HG03460 (cell line): ENCODE measurements at regions not wholly inside any gene's neighbourhood (a gene's known extent, or its start where the extent isn't known, plus 50 kb on each side); places are given as distances from the start of the nearest gene placed in this dataset.
"Not testable (repeated sequence)": the region's sequence is repeated elsewhere in the genome, so short reads cannot be mapped to it uniquely, and the experiment has no call there.

Source experiments
- ATAC-seq: cut with Tn5 transposase; IDR thresholded peaks from one replicate; pipeline ENCODE4 v1.9.1; 2021; ENCODE audit not compliant: unreplicated experiment

DNA sequence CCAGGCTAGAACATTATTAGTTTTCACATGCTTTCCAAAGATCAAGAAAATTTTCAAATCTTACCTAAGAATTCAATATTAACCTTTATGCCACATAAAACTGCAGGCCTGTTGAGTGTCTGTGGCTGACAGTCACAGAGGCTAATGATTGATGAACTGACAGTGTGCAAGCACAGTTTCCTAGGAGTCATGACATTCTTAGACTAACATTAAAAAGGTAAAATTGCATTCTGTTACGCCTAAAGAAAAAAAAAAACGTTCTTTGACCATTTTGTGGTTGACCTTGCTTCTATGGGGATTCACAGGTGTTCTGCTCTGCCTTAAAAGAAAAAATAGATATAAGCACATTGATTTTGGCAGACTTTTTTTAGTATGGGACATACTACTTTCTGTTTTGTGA, 1776.2 kb downstream of the PCDH9 start:
- ATAC-seq = no peak

DNA sequence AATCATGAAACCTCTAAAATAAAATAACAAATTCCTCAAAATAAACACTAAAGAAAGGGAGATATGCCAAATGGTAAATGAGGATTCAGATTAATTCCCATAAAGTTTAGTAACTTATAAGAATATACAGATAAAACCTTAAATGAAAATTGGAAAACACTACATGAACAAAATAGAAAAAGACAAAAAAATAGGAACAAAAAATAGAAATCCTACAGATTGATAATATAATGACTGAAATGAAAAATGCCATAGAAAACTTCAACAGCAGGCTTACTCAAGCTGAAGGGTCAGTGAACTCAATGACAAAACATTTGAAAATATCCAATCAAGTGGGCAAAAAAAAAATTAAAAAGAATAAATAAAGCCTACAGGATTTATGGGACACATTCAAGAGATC, 1784.8 kb downstream of the PCDH9 start:
- ATAC-seq = no peak

DNA sequence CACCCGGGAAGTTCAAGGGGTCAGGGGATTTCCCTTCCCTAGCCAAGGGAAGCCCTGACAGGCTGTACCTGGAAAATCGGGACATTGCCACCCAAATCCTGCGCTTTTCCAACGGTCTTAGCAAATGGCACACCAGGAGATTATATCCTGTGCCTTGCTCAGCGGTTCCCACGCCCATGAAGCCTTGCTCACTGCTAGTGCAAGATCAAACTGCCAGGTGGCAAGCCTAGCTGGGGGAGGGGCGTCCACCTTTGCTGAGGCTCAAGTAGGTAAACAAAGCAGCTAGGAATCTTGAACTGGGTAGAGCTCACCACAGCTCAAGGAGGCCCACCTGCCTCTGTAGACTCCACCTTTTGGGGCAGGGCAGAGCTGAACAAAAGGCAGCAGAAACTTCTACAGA, 1794.5 kb downstream of the PCDH9 start:
- no peak for ATAC-seq

DNA sequence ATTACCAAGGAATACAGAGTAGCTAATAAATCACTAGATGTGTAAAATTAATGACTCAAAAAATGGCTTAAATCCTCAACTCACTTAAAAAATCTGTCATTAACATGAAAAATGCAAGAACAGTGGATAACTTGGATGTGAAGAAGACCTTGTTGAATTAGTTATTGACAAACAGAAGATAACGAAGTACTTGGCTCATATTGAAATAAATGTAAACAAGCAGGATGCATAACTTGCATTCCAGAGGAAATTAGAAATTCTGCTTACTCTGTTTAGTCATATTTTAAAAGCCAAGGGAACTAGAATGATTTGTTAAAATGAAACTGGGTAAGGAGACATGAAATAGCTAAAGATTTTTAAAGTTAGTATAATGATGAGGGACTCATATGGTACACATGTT, 1812.2 kb downstream of the PCDH9 start:
- ATAC-seq = no peak

DNA sequence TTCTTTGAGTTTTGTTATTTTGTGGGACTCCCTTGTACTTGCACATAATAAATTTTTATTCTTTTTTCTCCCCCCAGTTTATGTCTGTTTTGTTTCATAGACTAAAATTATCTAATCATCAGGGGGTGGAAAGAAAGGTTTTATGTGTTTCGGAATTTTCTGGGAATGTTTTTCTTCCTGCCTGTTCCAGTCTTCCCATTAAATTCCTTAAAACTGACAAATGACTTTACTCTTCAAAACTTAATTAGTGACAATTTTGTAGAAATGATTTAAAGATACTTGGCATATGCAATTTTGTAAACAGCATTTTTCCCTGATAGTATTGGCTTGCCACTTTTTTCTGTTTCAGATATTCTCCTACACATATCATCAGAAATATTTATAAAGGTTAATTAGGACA, 1813.4 kb downstream of the PCDH9 start:
- ATAC-seq = no peak

DNA sequence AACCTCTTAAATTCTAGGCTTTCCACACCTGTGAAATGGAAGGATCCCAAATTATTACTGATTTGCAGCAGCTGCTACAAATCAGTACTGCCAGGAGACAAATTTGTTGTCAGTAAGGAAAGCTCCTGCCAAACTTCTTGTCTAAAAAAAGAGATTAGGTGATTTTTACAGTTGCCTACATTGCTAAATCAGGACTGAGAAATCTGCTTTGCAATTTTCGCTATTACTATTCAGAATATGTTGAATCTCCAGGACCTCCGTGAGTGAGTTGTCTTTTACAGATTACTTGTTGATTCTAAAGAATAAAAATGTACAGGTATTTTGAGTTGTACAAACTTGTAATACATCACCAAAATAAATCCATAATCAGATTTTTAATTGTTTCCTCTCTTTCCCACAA, 1815.9 kb downstream of the PCDH9 start:
- no peak for ATAC-seq

DNA sequence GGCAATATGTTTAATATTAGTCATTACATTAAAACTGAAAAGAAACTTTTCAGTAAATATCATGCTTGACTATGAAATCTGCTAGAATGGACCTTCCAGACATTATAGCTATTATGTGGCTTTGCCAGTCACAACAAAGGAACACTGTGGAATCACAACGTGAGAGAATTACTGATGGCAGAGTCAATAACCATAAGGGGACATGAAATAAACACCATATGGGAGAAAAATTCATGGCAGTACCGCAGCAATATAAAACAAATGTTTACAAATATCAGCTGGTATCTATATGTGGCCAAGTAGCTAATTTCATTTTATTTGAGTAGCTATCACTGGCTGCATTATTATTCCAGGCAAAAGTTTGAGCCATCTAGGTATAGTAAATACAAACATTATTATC, 1818.6 kb downstream of the PCDH9 start:
- ATAC-seq = no peak

DNA sequence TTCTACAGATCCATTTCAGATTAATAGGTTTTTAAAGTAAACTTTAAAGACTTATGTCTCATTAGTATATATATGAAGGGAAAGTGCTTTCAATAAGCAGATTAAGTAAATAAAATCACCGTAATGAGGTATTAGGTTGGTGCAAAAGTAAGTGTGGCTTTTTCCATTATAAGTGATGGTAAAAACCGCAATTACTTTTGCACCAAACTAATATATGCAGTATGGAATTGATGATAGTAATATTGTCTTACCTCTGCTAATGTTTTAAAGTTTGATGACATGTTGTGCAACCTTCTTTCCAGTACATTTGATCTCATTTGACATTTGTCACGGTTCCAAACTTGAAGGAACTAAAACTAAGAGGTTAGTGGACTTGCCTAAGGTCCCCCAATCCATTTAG, 1819.3 kb downstream of the PCDH9 start:
- no peak for ATAC-seq

DNA sequence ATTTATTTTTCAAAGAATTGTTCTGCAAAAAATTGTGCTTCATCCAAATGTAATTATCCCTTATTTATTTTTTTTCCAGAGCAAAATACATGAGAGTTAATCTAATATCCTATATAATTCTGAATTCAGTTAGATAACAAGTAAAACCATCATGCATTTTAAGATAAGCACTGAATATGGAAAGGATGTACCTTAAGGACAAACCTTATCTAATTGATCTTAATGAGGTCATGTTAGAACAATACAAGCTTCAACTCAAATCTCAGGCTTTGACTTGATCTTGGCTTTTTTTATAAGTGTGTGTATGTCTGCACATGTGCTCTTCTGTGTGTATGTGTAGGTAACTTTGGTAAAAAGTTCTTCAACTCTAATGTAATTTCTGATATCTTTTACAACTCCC, 1828.8 kb downstream of the PCDH9 start:
- no peak for ATAC-seq

DNA sequence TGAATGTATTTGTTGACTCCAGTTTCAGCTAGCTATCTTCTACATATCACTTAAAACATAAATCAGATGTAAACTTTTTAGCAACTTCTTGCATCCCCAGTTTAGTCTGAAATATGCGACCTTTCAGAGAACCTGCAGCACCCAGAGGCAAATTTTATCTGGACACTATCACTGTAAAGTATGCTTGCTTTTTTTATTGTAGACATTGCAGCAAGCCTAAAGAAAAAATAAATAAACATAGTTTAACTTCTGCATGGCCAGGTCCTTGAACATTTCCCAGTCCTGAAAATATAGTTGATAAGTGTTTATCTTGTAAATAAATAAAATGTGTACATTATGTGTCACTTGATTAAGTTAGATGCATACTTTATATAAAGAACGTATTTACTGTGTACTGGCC, 1829.4 kb downstream of the PCDH9 start:
- no peak for ATAC-seq

DNA sequence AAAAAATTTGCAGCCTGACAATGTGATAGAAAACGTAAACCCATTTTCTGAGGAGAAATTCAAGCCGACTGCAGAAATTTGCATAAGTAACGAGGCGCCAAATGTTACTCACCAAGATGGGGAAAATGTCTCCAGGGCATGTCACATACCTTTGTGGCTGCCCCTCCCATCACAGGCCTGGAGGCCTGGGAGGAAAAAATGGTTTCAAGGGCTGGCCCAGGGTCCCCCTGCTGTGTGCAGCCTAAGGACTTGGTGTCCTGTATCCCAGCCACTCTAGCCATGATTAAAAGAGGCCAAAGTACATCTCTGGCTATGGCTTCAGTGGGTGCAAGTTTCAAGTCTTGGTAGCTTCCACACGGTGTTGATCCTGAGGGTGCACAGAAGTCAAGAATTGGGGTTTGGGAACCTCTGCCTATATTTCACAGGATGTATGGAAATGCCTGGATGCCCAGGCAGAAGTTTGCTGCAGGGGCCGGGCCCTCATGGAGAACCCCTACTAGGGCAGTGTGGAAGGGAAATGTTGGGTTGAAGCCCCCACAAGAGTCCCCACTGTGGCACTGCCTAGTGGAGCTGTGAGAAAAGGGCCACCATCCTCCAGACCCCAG, 1842.3 kb downstream of the PCDH9 start:
- ATAC-seq = no peak

DNA sequence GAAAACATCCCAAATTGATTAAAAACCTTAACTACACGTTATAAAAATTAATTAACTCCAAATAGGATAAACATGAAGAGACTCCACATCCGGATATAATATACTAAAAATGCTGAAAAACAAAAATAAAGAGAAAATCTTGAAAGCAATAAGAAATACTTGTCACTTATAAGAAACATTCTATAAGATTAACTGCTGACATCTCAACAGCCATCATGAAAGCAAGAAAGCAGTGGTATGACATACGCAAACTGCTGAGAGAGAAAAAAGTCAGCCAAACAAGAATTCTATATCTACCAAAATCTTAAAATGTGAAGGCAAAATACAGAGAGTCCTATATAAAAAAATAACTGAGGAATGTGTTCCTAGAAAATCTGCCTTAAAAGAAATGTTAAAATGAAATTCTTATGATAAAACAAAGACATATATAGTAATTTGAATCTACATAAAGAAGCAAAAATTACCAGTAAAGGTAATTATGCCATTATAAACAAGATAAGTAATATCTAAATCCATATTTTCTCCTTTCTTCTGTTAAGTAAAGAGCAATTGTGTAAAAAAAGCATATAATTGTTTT, 1851.1 kb downstream of the PCDH9 start:
- ATAC-seq = no peak

DNA sequence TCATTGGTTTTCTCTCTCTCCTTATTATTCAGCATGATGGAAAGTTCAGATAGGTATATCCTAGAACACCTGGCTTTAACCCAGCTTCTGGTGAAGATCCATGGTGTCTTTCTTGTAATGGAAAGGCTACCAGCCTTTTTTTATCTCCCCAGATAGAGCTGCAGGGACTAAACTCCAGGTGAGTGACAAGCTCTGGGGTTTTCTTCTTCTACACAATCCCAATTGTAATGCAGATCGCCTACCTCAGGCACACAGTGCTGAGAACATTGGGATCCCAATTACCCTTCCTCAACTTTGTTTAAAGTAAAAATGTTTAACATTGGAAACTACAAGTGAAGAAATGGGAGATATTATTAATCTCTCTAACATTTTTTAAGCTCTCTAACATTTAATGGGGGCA, 1851.7 kb downstream of the PCDH9 start:
- ATAC-seq = no peak

DNA sequence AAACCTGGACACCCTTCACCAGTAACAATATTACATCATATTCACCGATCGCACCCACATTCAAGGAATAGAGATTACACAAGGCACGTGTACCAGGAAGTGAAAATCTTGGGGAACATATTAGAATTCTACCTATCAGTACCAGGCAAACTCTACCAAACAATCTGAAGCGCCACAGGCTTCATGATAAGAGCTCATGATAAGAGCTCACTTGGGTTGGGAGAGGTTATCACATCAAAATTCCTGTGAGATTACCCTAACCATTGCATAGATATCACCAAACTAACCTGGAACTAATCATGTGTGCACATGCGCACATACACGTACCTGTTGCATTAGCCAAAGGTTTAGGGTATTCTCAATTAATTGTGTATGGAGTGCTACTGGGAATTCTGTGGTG, 1861.3 kb downstream of the PCDH9 start:
- no peak for ATAC-seq

DNA sequence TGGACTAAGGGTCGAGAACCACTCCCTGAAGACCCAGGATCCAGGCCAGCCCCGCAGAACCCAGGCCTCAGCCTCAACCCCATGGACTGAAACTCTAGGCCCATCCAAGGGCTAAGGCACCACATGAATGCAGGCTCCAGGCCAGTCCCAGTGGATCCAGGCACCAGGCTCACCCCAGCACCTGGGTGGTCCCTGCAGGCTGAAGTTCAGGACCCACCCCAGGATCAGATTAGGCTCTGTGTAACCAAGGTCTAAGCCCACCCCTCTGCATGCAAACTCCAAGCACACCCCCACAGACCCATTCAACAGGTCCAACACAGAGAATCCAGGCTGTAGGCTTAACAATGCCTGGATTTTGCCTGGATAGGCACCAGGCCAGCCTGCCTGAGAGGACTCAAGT, 1876.2 kb downstream of the PCDH9 start:
- ATAC-seq = no peak

DNA sequence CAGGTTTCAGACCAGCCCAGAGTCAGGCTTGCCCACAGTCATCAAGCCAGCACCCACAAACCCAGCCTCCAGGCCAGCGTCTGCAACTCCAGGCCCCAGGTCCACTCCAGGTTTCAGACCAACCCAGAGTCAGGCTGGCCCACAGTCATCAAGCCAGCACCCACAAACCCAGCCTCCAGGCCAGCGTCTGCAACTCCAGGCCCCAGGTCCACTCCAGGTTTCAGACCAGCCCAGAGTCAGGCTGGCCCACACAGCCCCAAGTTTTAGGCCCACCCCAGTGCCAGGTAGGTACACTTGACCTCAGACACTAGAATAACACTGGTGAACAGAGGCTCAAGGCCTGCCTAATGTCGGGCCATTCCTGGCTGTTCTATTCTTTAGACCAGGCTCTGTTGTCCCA, 1877.0 kb downstream of the PCDH9 start:
- not testable (repeated sequence) for ATAC-seq

DNA sequence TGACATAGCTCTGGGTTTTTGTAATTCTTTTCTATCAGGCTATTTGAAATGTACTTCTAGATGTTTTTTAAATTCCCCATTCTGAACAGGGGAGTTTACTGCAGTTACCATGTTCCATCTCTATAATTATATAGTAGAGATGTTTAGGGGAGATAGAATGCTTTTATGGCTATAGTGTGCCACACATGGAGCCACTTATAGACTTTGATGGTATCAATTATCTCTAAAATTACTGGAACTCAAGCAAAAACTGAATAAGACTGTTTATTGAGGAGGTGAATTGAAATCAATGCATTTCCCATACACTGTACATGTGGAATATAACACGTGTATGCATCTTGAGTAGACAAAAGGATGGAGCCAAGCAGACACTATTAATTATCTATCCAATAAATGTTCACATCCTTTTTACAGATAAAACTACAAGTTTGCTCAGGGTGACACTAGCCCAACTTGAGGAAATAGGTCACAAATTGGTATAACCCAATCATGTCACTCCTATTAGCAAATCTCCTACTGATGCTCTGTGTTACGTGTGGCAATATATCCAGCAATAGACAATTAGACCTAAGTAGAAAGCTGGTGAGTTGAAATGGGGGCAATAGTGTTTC, 1882.6 kb downstream of the PCDH9 start:
- no peak for ATAC-seq

DNA sequence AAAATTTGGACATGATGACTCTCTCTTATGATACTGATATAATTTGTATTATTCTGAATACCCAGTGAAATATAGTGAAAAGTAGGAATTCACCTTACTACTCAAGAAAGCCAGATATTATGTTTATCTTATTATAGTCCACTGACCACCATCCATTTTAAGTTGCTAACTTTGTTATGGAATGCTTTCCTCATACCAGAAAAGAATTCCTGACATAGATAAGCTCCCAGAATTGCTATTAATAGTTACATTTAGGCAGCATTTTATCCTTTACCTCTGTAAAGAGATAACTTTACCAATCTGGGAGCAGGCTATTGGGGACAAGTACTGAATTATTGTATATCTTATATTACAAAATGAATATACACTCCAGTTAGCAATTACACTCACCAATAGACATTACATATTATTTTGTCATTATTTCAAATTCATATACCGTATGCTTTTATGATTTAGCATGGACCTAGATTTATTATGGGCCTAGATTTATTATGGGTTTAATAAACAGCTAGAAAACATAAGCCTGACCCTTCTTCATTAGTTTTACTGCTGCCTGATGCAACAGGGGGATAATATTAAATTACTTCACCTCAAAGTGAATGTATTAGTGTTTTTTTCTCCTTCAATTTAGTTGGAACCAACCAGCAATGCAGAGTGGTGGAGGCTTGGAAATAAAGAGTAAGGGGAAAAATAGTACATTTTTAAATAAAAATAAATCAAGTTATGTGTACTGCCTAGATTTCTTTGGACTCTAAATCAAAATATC, 1886.1 kb downstream of the PCDH9 start:
- ATAC-seq = no peak

DNA sequence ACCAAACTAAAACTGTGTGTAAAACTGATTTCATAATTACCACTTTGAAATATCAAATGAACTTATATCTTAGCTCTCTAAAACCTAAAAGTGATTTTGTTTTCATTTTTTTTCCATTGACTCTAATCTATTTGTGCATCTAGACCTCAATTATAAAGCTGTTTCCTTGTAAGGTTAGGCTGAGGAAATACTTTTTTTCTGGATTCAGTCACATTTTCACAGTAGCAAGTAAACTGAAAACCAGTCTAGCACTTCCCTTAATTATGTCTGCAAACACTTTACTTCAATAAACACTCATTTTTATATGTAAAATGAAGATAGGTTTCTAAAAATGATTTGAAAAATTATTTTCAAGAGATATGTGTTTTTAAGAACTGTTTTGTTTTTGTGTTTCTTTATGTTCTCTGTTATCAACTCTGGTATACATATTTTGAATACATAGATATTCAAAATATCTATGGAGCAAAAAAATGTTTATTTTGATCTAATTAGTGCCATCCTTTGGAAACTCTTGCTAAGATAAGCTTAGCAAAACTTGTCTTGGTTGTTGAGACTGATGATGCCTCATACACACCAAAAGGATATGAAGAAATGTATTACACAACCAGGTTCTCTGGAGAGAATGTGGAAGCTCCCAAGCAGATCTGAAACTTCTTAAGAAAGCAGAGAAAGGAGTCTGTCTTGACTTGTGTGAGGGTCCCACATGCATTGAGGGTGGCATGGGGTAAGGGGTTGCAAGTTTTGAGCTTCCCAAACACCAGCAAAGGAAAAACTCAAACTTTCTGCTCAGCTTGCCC, 1887.4 kb downstream of the PCDH9 start:
- no peak for ATAC-seq

DNA sequence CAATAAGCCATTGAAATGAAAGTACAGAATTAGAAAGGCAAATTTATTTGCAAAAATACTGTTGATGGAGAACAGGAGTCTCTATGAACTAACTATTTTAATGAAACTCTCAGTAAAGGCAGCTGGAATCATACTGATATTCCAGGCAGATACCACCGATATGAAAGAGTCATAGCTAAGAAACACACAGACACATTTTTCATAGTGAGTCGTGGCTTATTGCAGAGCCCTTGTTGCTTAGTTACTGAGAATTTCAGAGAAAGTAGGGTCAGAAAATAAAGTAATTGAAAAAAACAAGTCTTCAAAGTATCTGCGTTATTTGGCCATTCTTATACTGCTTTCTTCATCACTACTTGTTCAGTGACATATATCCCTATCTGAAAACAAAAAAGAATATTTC, 1890.9 kb downstream of the PCDH9 start:
- no peak for ATAC-seq

DNA sequence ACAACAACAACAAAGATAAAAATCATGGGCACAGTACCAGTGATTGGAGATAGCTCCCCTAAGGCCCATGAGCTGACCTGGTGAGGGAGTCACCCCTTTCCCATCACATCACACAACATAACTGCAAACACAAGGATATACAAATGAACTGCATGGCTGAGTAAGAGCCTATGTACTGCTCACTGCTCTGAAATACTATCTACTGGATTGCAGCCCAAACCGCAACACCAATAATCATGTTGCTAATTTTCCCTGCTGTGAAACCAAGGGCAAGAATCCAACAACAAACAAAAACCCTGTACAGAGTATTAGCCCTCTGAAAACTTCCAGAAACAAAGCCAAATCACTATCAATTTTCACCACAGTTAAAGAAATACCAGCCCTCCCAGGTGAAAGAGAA, 1893.2 kb downstream of the PCDH9 start:
- ATAC-seq = no peak
